ENCODE measurements at regions not wholly inside any gene's neighbourhood (a gene's known extent, or its start where the extent isn't known, plus 50 kb on each side); places are given as distances from the start of the nearest gene placed in this dataset.

DNA sequence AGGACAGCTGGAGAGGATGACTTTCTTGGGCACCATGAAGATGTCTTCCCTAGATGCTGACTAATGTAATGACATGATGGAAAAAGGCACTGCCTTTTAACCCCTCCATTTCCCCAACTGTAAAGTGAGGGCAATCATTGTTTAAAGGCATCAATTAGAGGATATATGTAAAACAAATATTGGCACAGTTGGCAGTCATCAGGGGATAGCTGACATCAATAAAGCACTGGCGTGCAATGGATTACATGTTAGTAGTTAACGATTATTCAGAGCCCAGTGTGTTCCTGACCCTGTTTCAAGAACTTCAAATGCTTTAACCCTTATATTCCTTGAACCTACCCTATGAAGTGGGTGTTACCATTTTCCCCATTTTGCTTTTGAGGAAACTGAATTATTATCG, 100.7 kb downstream of the TMEM114 start:
- TF ChIP-seq POLR2A (IDR thresholded peaks at IDR 0.05; ENCODE audit: control extremely low read depth in 1 of 2, low read depth in 2 of 2, low read length in 2 of 2) (no peak), TEAD4 (IDR thresholded peaks at IDR 0.05; ENCODE audit: low read depth, low read length) (no peak)
- TF ChIP-seq, protein P1, sequence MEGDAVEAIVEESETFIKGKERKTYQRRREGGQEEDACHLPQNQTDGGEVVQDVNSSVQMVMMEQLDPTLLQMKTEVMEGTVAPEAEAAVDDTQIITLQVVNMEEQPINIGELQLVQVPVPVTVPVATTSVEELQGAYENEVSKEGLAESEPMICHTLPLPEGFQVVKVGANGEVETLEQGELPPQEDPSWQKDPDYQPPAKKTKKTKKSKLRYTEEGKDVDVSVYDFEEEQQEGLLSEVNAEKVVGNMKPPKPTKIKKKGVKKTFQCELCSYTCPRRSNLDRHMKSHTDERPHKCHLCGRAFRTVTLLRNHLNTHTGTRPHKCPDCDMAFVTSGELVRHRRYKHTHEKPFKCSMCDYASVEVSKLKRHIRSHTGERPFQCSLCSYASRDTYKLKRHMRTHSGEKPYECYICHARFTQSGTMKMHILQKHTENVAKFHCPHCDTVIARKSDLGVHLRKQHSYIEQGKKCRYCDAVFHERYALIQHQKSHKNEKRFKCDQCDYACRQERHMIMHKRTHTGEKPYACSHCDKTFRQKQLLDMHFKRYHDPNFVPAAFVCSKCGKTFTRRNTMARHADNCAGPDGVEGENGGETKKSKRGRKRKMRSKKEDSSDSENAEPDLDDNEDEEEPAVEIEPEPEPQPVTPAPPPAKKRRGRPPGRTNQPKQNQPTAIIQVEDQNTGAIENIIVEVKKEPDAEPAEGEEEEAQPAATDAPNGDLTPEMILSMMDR (IDR thresholded peaks at IDR 0.05; ENCODE audit: control extremely low read depth in 1 of 3, insufficient read depth in 1 of 3, low read depth in 1 of 3, low read length in 3 of 3) = no peak
